T47D (cell line): ENCODE measurements at regions not wholly inside any gene's neighbourhood (a gene's known extent, or its start where the extent isn't known, plus 50 kb on each side); places are given as distances from the start of the nearest gene placed in this dataset.
"Not testable (repeated sequence)": the region's sequence is repeated elsewhere in the genome, so short reads cannot be mapped to it uniquely, and the experiment has no call there.

Experiments used
- DNase-seq, 2 experiments: peaks; one replicate each; pipeline versions ENCODE4 v3.0.0 to v3.0.0-alpha.2; 2011 to 2012; ENCODE audit warnings: low read depth in 1 of 2, low spot score in 1 of 2
- JUND ChIP-seq: IDR thresholded peaks from 2 replicates; pipeline ENCODE4 v1.6.1; 2012; ENCODE audit warnings: low read depth
- in situ Hi-C: cut with HindIII; loops from 2 replicates; pipeline ENCODE4 v1.10.0; 2016; ENCODE audit warnings: low sequenced_read_pairs, low pct_unique_long_range_greater_than_20kb

DNA sequence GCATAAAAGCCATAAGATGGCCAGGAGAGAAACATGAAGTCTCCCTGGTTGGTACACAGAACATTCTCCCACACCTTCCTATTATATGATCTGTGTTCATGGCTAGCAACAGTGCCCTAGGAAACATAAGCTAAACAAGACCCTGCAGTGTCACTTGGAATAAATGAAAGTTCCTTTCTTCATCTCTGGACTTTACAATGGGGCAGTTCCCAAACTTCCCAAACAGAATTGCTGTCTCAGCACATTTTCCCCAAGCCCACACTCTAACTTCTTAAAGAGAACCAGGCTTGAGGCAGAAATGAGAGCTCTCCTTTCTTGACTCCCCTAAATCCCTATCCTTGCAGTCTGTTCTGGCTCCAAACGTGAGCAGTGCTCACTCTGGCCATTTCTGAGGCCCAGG is 173.2 kb upstream of the CREB1 start:
- TF ChIP-seq JUND: no peak
- in situ Hi-C loops: no loop called here
- DNase-seq: no peak

DNA sequence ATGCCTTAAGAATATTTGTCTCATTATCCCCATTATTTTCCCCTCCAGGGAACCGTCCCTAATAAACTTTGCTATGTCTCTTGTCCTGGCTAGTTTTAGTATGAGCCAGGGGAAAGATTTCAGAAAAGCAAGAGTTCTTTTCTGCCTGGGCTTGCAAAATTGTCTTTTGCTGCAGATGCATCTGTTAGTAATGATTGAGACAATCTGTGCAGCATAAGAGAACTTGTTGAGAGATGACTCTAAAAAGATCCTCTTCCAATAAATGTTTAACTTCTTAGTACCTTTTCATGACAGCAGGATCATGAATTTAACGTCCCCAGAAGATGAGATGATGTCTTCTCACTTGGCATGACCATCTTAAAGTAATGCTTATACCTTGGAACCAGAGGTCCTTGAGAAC is 172.5 kb upstream of the CREB1 start:
- in situ Hi-C loops: no loop called here

DNA sequence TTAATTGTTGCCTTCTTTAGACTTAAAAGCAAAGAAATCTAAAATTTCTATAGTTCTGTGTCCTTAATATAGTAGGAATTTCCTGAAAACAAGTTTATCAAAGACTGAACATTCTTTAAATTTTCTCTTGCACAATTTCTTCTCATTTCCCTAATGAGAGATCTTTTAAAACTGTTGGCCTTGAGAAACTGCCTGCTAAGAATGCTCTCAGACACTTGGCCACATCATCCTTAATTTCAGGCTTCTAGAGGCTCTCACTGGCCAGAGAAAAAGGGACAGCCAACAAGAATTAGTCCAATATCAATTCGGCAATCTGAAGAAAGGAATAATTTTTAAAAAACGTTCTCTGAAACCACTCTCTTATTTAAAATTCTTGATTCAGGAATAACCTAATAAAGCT is 167.0 kb upstream of the CREB1 start:
- TF ChIP-seq JUND: no peak
- in situ Hi-C loops: no loop called here

More for the DNA sequence above, 172.5 kb upstream of the CREB1 start:
- DNase-seq: no peak
- no peak for TF ChIP-seq JUND

DNA sequence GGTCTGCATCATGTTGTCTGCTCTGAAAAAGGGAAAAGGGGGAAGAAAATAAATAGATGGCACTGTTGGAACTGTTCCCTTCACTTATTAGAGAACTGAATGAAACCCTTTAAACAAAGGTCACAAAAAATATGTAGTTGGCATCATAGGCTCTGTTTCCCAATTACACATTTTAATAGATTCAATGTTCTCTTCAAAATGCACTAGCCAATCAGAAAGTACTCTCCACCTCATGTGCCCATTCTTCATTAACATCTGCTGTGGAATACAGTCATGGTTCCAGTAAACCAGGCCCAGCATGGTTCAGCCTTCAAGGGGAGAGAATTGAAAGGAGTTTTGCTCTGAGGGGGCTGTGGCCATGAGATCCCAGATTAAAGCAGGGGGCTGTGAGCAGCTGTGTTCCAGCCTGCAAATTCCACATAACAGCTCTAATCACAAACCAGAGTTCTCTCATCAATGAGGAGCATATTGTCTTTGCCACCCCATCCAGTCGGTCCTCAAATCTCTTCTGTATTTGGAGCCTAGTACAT is 165.9 kb upstream of the CREB1 start:
- no peak for TF ChIP-seq JUND
- in situ Hi-C loops: no loop called here
- DNase-seq: no peak

More for the DNA sequence above, 167.0 kb upstream of the CREB1 start:
- no peak for DNase-seq

DNA sequence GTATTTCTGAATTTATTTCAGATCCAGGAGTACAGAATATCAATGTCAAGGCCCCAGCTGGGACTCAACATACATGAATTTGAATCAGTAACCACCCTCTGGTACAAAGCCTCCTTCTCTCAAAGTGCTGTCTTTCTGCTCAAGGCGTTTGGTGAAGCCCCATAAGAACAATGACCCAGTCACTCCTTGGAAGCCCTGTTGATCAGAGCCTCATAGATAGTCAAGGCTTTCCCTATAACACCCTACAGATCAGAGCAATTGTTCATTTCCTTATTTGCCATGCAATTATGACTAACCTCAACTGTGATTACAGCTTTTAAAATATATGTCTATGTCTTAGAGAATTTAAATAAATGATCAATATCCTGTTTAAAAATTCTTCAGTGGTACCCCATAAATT is 159.1 kb upstream of the CREB1 start:
- no peak for TF ChIP-seq JUND
- in situ Hi-C loops: no loop called here
- DNase-seq: no peak

DNA sequence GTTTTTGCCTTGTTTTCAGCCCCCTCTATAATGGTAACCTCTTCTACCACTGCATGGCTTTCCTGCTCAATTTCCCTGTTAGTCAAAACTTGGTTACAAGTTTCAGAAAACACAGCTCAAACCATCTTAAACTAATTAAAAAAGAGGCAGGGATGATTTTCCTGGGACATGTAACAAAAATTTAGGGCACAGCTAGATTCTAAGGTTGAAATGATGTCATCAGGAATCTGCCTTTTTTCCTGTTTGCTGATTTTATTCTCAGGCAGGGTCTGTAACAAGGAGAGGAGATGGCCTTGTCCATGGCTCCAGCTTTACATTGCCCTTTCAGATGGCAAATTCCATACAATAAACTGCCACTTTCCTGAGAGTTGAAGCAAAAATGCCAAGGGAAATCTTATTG is 157.9 kb upstream of the CREB1 start:
- no peak for DNase-seq
- no peak for TF ChIP-seq JUND
- in situ Hi-C loops: no loop called here

DNA sequence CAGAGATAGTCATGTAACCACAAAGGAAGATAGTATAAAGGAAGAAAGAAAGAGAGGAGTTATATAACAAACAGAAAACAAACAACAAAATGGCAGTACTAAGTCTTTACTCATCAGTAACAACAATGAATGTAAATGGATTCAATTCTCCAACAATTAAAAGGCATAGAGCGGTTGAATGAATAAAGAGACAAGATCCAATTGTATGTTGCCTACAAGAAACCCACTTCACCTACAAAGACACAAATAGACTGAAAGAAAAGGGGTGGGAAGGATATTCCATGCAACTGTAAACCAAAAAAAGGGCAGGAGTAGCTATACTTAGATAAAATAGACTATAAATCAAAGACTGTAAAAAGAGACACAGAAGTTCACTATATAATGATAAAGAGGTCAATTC is 157.3 kb upstream of the CREB1 start:
- DNase-seq: no peak
- TF ChIP-seq JUND: no peak
- in situ Hi-C loops: no loop called here

DNA sequence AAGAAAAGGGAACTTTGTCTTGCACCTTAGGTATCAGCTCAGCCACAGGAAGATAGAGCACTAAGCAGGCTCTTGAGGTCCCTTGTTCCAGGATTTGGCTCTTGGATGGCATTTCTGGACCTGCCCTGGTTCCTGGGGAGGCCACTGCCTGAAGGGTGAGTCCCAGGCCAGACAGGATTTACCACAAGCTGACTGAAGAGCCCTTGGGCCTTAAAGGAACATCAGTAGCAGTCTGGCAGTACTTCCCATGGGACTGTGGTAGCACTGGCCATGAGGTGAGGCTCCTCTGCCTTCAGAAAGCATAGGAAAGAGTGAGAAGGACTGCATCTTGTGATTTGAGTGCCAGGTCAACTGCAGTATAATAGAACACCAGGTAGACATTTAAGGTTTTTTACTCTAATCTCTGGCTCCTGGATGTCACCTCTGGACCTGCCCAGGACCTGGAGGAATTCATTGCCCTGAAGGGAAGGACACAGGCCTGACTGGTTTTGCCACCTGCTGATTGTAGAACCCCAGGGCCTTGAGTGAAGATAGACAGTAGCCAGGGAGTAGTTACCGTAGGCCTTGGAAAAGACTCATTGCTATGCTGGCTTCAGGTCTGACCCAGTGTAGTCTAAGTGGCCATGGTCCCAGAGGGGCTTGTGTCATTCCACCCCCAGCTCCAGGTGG is 154.4 kb upstream of the CREB1 start:
- DNase-seq: peak in 1 of 2 experiments; percentile 40

DNA sequence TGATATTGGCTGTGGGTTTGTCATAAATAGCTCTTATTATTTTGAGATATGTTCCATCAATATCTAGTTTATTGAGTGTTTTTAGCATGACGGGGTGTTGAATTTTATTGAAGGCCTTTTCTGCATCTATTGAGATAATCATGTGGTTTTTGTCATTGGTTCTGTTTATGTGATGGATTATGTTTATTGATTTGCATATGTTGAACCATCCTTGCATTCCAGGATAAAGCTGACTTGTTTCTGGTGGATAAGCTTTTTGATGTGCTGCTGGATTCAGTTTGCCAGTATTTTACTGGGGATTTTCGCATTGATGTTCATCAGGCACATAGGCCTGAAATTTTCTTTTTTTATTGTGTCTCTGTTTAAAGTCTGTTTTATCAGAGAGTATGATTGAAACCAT is 151.1 kb upstream of the CREB1 start:
- in situ Hi-C loops, DNase-seq: not testable (repeated sequence)

More for the DNA sequence above, 154.4 kb upstream of the CREB1 start:
- TF ChIP-seq JUND: no peak
- in situ Hi-C loops: no loop called here

DNA sequence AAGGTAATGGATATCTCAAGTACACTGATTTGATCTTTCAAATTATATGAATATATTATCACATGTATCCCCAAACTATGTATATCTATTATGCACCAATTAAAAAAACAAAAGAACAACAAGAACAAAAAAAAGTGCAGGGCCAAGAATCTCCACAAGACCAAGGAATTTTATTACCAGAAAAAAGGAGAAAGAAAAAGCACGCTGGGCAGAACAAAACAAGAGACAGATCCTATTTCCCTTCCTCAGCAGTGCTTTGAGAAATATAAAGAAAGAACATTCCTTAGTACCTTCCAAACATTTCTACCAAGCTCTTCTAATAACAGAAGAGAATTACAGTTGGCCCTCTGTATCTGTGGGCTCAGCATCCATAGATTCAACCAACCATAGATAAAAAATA is 144.7 kb upstream of the CREB1 start:
- in situ Hi-C loops: no loop called here
- no peak for TF ChIP-seq JUND
- DNase-seq: no peak

DNA sequence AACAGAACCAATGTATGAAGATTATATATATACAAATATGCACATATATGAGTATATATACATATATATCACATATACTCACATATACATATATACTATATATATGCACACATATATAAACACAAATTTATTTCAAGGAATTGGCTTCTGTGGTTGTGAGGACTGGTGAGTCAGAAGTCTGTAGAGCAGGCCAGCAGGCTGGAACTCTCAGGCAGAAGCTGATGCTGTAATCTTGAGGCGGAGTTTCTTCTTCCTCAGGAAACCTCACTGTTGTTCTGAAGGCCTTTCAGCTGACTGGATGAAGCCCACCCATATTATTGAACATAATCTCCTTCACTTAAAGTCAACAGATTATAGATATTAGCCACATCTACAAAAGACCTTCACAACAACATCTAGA is 143.9 kb upstream of the CREB1 start:
- no peak for DNase-seq
- in situ Hi-C loops: no loop called here

DNA sequence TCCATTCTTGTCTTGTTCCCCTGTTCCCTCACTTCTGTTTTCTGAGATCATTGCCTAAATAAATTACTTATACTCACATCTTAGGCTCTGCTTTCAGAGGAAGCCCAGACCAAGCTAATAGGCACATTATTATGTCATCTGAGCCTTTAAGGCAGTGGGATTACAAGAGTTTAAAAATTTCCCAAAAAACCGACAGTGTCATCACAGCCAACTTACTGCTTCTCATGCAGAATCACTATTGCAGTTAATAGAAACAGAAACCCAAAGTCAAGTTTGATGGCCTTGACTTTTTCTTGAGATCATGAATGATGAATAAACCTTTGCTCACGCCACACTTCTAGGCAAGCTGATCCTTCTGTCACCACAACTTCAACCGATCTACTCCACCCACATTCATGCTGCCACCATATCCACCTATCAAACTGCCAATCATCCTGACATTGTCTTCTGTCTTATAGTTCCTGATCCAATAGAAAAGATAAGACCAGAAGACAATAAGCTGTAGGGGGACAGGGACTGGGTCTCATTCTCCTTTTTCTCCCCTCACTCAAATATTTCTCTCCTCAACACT is 142.7 kb upstream of the CREB1 start:
- in situ Hi-C loops: no loop called here
- DNase-seq: no peak
- TF ChIP-seq JUND: no peak

More for the DNA sequence above, 143.9 kb upstream of the CREB1 start:
- no peak for TF ChIP-seq JUND

DNA sequence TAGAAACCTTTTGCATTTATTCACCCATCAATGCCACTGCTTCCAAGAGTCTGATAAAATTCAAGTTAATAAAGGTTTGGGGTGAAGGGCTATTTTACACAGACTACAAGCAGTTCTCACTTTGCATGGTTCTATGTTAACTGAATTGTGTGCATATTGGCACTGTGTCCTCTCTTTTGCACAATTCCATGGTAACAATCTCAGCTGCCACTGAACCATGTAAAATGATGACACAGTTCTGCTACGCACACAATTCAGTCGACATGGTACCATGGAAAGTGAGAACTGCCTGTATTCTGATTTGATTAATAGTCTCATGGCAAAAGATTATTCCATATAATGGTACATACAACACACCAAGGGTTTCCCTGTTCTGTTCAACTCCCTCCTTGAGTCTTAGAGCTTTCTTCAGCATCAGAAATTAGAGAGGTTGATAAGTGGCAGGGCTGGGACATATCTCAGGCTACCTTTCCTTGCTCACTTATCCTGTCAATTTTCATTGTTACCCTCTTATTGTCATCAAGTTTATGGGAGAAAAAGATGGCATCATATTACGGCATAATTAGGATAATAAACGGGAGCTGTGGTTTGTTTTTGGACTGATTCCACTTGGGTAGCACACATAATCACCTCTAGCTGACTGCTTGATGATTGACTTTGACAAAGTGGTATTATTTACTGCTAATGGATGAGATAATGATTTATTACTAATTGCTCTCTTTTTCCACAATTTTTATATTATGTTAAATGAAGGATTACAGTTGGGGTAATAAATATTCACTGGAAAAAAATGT is 139.3 kb upstream of the CREB1 start:
- in situ Hi-C loops: no loop called here
- TF ChIP-seq JUND: no peak
- DNase-seq: no peak
